Sigmoid colon (tissue), 3 donors: ENCODE measurements at regions not wholly inside any gene's neighbourhood (a gene's known extent, or its start where the extent isn't known, plus 50 kb on each side); places are given as distances from the start of the nearest gene placed in this dataset.

Source experiments
- CTCF ChIP-seq, 4 experiments: fragments of 450-650 bp in 3 of 4; fragments of 200-600 bp in 1 of 4; IDR thresholded peaks; one replicate each; pipeline ENCODE4 v1.5.1; 2016 to 2019; ENCODE audit warnings: antibody characterized with exemption in 4 of 4, mild to moderate bottlenecking in 3 of 4, moderate library complexity in 2 of 4
- POLR2A ChIP-seq, 2 donors: fragments of 450-650 bp; IDR thresholded peaks; one replicate each; pipeline ENCODE4 v1.6.1; 2016; ENCODE audit warnings: antibody characterized with exemption in 2 of 2, mild to moderate bottlenecking in 2 of 2, moderate library complexity in 2 of 2

- TF ChIP-seq POLR2A (IDR thresholded peaks at IDR 0.05) (no peak), CTCF (IDR thresholded peaks at IDR 0.05) (no peak)
Observed at GRCh38 chr3:40908612-40909011, 290.7 kb upstream of the CTNNB1 start.
